ENCODE measurements at regions not wholly inside any gene's neighbourhood (a gene's known extent, or its start where the extent isn't known, plus 50 kb on each side); places are given as distances from the start of the nearest gene placed in this dataset.

DNA sequence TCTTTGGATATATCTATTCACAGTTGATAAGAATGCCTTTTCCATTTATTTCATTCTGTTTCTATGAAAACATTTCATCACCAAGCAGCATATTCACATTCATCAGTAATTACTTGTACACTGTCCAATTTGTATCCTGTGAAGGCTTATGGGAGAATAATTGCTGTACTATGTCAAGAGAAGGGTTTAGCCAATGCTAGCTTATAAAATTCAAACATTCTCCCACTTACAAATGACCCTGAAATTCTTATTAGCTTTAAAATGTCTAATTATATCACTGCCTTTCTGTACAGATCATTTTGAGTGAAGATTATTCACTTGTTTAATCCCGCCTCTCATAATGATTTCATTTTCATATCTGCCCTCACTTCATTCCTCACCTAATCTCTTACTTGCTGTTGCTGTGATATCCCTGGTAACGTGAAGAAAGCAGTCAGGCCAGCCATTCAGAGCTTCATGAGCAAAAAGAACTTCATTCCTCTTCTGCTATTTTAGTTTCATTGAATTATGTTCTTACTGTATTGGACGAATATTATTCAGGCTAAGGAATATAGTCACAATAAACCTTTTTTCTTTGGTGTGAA is 778.7 kb downstream of the OLFM4 start:
- ChIA-PET CTCF (no interaction called here), POLR2A (no interaction called here)
- WGBS (ENCODE audit: insufficient coverage), result 100% methylated on average over 1 of the region's 3 CpGs

DNA sequence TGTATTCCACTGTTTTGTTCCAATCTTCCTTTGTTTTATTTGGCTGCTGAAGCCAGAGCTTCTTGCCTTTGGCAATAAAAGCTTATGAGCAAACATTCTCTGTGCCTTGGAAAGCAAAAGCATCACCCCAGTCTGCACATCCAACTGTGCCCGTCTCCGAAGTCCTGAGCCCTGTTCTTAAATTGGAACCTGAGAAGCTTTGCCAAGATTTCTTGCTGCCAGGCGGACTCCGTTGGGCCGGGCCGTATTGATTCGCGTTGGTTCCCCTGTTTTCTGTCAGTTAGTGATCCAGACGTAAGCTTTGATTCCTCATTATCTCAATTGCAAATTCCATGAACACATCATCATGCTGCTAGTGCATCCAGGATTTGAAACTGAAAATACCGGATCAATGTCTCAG is 793.0 kb downstream of the OLFM4 start:
- 95% methylated on average over 9 of the region's 10 CpGs for WGBS (ENCODE audit: insufficient coverage)
- ChIA-PET CTCF (interaction anchor here (0.9 kb wide), 1 partner anchor 24 kb away, joined by 3 read pairs; no protein-coding TSS in a partner anchor), POLR2A (no interaction called here)
- Histone ChIP-seq H3K27ac (ENCODE audit: insufficient read depth in 1 of 2, low read depth in 1 of 2, low read length in 2 of 2, poor library complexity in 1 of 2, severe bottlenecking in 2 of 2) (no peak overlapping the region), H3K9me3 (ENCODE audit: control extremely low read depth in 1 of 5, control insufficient read depth in 4 of 5, insufficient read depth in 2 of 5, low read depth in 1 of 5, low read length in 4 of 5) (no peaks in the 10 kb centered on the region), H3K4me1 (ENCODE audit: control extremely low read depth in 1 of 4, control insufficient read depth in 4 of 4, insufficient read depth in 4 of 4, low read length in 3 of 4) (no peaks in the 10 kb centered on the region), H3K27me3 (replicated peaks in 2 of 5; ENCODE audit: control insufficient read depth in 4 of 5, insufficient read depth in 5 of 5, low read length in 4 of 5) (no peaks in the 10 kb centered on the region), H3K36me3 (ENCODE audit: control insufficient read depth in 4 of 4, insufficient read depth in 4 of 4, low read length in 3 of 4) (no peaks in the 10 kb centered on the region), H3K4me3 (ENCODE audit: control insufficient read depth in 1 of 7, extremely low read depth in 1 of 7, insufficient read depth in 4 of 7, low read depth in 2 of 7, low read length in 6 of 7) (no peak overlapping the region)
- DNase-seq, result no peak

More for the DNA sequence above, 778.7 kb downstream of the OLFM4 start:
- Histone ChIP-seq H3K9me3 (ENCODE audit: control extremely low read depth in 1 of 5, control insufficient read depth in 4 of 5, insufficient read depth in 2 of 5, low read depth in 1 of 5, low read length in 4 of 5) (no peaks in the 10 kb centered on the region), H3K27me3 (replicated peaks in 2 of 5; ENCODE audit: control insufficient read depth in 4 of 5, insufficient read depth in 5 of 5, low read length in 4 of 5) (no peaks in the 10 kb centered on the region), H3K27ac (ENCODE audit: insufficient read depth in 1 of 2, low read depth in 1 of 2, low read length in 2 of 2, poor library complexity in 1 of 2, severe bottlenecking in 2 of 2) (no peak overlapping the region), H3K4me3 (ENCODE audit: control insufficient read depth in 1 of 7, extremely low read depth in 1 of 7, insufficient read depth in 4 of 7, low read depth in 2 of 7, low read length in 6 of 7) (no peak overlapping the region), H3K4me1 (ENCODE audit: control extremely low read depth in 1 of 4, control insufficient read depth in 4 of 4, insufficient read depth in 4 of 4, low read length in 3 of 4) (no peaks in the 10 kb centered on the region), H3K36me3 (ENCODE audit: control insufficient read depth in 4 of 4, insufficient read depth in 4 of 4, low read length in 3 of 4) (no peaks in the 10 kb centered on the region)
- DNase-seq, result no peak

DNA sequence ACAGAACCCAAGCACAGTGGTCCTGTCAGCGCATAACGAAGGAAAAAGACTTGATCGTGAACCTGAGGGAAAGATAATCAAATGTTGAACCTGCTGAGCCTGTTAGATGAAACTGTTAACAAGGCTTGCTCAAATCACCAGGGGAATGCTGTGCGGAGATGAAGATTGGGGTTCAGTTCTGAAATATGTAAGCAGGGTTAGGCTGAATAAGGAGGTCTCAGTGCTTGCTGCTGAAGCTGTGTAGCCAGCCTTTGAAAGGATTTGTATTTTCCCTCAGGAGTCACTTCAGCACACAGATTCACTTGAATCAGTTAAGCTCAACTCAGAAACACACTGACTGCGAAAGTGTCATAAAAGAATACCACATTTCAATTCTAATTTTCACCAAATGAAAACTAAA is 793.5 kb downstream of the OLFM4 start:
- Histone ChIP-seq H3K27me3 (replicated peaks in 2 of 5; ENCODE audit: control insufficient read depth in 4 of 5, insufficient read depth in 5 of 5, low read length in 4 of 5) (no peaks in the 10 kb centered on the region), H3K9me3 (ENCODE audit: control extremely low read depth in 1 of 5, control insufficient read depth in 4 of 5, insufficient read depth in 2 of 5, low read depth in 1 of 5, low read length in 4 of 5) (no peaks in the 10 kb centered on the region), H3K4me3 (ENCODE audit: control insufficient read depth in 1 of 7, extremely low read depth in 1 of 7, insufficient read depth in 4 of 7, low read depth in 2 of 7, low read length in 6 of 7) (no peak overlapping the region), H3K4me1 (ENCODE audit: control extremely low read depth in 1 of 4, control insufficient read depth in 4 of 4, insufficient read depth in 4 of 4, low read length in 3 of 4) (no peaks in the 10 kb centered on the region), H3K27ac (ENCODE audit: insufficient read depth in 1 of 2, low read depth in 1 of 2, low read length in 2 of 2, poor library complexity in 1 of 2, severe bottlenecking in 2 of 2) (no peak overlapping the region), H3K36me3 (ENCODE audit: control insufficient read depth in 4 of 4, insufficient read depth in 4 of 4, low read length in 3 of 4) (no peaks in the 10 kb centered on the region)
- ChIA-PET CTCF (no interaction called here), POLR2A (no interaction called here)
- WGBS (ENCODE audit: insufficient coverage), result 93% methylated on average over 4 of the region's 5 CpGs
- DNase-seq, result no peak

DNA sequence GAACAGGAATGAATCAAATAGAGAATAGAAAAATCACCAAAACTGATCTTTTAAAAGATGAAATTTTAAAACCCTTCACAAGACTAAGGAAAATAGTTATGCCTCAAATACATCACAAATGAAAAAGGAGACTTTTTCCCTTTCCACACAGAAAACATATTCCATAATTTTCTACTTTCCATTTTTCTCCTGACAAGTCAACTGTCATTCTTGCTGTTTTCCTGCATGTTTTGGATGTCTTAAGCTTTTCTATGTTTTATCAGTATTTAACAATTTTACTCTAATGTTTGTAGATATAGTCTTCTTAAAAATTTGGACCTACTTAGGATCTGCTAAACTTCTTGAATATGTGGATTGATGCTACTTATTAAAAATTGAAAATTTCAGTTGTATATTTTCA is 810.8 kb downstream of the OLFM4 start:
- Histone ChIP-seq H3K4me3 (ENCODE audit: control insufficient read depth in 1 of 7, extremely low read depth in 1 of 7, insufficient read depth in 4 of 7, low read depth in 2 of 7, low read length in 6 of 7) (no peak overlapping the region), H3K27me3 (replicated peaks in 2 of 5; ENCODE audit: control insufficient read depth in 4 of 5, insufficient read depth in 5 of 5, low read length in 4 of 5) (no peaks in the 10 kb centered on the region), H3K27ac (ENCODE audit: insufficient read depth in 1 of 2, low read depth in 1 of 2, low read length in 2 of 2, poor library complexity in 1 of 2, severe bottlenecking in 2 of 2) (no peak overlapping the region), H3K36me3 (ENCODE audit: control insufficient read depth in 4 of 4, insufficient read depth in 4 of 4, low read length in 3 of 4) (no peaks in the 10 kb centered on the region), H3K9me3 (ENCODE audit: control extremely low read depth in 1 of 5, control insufficient read depth in 4 of 5, insufficient read depth in 2 of 5, low read depth in 1 of 5, low read length in 4 of 5) (no peaks in the 10 kb centered on the region), H3K4me1 (ENCODE audit: control extremely low read depth in 1 of 4, control insufficient read depth in 4 of 4, insufficient read depth in 4 of 4, low read length in 3 of 4) (no peaks in the 10 kb centered on the region)
- ChIA-PET CTCF (no interaction called here), POLR2A (no interaction called here)
- DNase-seq, result no peak

DNA sequence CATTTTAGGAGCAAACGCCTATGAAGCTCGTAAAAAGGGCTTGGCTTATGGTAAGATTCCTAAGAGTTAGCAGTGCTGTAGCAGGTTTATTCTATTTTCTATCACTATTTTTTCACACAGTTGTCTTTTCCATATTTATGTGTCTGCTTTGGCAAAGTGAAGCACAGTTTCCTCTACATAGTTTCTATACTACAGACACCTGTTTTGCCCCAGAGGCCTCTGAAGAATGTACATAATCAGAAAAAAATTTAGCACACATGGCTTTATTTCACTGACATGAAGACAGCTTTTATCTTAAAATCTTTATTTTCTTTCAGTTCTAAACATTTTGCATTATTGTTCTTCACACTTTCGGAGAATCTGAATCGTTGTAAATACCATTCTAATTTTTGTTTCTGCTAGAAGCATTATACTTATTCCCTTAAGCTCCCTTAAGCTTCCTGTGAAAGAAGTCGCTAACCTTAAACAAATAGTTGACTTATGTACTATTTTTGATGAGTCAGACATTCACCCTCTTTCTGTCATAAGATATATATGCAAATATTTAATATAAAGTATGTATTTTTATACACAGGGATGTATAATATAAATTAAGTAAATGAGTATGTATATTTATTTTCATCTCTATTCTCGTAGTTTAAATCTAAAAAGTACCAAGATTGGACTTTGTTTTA is 816.0 kb downstream of the OLFM4 start:
- Histone ChIP-seq H3K4me3 (ENCODE audit: control insufficient read depth in 1 of 7, extremely low read depth in 1 of 7, insufficient read depth in 4 of 7, low read depth in 2 of 7, low read length in 6 of 7) (no peak overlapping the region), H3K27me3 (replicated peaks in 2 of 5; ENCODE audit: control insufficient read depth in 4 of 5, insufficient read depth in 5 of 5, low read length in 4 of 5) (no peaks in the 10 kb centered on the region), H3K27ac (ENCODE audit: insufficient read depth in 1 of 2, low read depth in 1 of 2, low read length in 2 of 2, poor library complexity in 1 of 2, severe bottlenecking in 2 of 2) (no peak overlapping the region), H3K4me1 (ENCODE audit: control extremely low read depth in 1 of 4, control insufficient read depth in 4 of 4, insufficient read depth in 4 of 4, low read length in 3 of 4) (no peaks in the 10 kb centered on the region), H3K36me3 (ENCODE audit: control insufficient read depth in 4 of 4, insufficient read depth in 4 of 4, low read length in 3 of 4) (no peaks in the 10 kb centered on the region), H3K9me3 (ENCODE audit: control extremely low read depth in 1 of 5, control insufficient read depth in 4 of 5, insufficient read depth in 2 of 5, low read depth in 1 of 5, low read length in 4 of 5) (no peaks in the 10 kb centered on the region)
- ChIA-PET CTCF (no interaction called here), POLR2A (no interaction called here)
- no peak for DNase-seq
- no CpG with 5 or more reads among the region's 6 CpGs for WGBS (ENCODE audit: insufficient coverage)

DNA sequence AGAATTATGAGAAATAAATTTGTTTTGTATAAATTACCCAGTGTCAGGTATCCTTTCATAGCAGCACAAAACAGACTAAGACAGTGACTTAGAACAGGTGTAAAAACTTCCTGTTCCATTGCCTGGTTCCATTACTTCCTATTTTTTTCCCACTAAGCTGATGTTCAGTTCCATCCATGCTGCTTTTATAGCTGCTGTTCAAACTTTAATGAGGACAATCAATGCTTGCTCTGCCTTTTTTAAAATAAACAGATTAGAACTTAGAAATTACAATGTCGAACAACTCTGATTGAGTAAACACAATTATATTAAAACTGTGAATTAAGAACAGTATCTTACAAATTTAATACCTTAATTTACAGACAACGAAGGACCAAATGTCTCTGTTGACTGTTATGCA is 818.9 kb downstream of the OLFM4 start:
- no peak for DNase-seq
- WGBS (ENCODE audit: insufficient coverage), result 100% methylated on average over 1 of the region's 2 CpGs
- Histone ChIP-seq H3K4me3 (ENCODE audit: control insufficient read depth in 1 of 7, extremely low read depth in 1 of 7, insufficient read depth in 4 of 7, low read depth in 2 of 7, low read length in 6 of 7) (no peak overlapping the region), H3K9me3 (ENCODE audit: control extremely low read depth in 1 of 5, control insufficient read depth in 4 of 5, insufficient read depth in 2 of 5, low read depth in 1 of 5, low read length in 4 of 5) (no peaks in the 10 kb centered on the region), H3K4me1 (ENCODE audit: control extremely low read depth in 1 of 4, control insufficient read depth in 4 of 4, insufficient read depth in 4 of 4, low read length in 3 of 4) (no peaks in the 10 kb centered on the region), H3K27ac (ENCODE audit: insufficient read depth in 1 of 2, low read depth in 1 of 2, low read length in 2 of 2, poor library complexity in 1 of 2, severe bottlenecking in 2 of 2) (no peak overlapping the region), H3K27me3 (replicated peaks in 2 of 5; ENCODE audit: control insufficient read depth in 4 of 5, insufficient read depth in 5 of 5, low read length in 4 of 5) (no peaks in the 10 kb centered on the region), H3K36me3 (ENCODE audit: control insufficient read depth in 4 of 4, insufficient read depth in 4 of 4, low read length in 3 of 4) (no peaks in the 10 kb centered on the region)
- ChIA-PET POLR2A (no interaction called here), CTCF (no interaction called here)

DNA sequence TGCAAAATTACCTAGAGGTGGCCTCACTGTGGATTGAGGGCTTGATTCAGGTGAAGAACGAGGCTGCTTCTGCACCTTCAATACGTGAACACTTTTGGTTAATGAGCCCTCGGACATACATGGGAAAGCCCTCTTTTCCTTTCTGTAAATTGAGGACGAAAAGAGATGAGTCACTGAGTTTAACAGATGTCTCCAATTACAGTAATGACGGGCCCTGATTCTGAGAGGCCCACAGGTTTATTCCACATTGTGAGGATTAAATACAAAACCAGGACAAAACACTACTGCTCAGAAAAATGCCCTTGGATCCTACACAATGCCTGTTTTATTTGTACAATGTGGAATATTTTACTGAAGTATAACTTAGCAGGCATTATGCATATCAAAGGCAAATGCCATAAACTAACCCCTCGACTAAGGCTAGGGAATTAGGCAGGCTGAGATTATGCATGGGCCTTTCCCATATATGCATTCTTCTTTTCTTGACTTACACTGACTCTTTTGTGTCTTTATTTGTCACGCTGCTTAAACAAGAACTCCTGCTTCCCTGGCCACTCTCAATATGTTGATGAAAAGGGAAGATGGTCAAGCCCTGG is 819.9 kb downstream of the OLFM4 start:
- H3K27ac ChIP-seq (ENCODE audit: insufficient read depth in 1 of 2, low read depth in 1 of 2, low read length in 2 of 2, poor library complexity in 1 of 2, severe bottlenecking in 2 of 2), result no peak overlapping the region
- H3K9me3 ChIP-seq (ENCODE audit: control extremely low read depth in 1 of 5, control insufficient read depth in 4 of 5, insufficient read depth in 2 of 5, low read depth in 1 of 5, low read length in 4 of 5), result no peaks in the 10 kb centered on the region
- WGBS (ENCODE audit: insufficient coverage), result 88% methylated on average over 6 of the region's 7 CpGs
- ChIA-PET CTCF (no interaction called here), POLR2A (no interaction called here)
- no peaks in the 10 kb centered on the region for H3K36me3 ChIP-seq (ENCODE audit: control insufficient read depth in 4 of 4, insufficient read depth in 4 of 4, low read length in 3 of 4)
- no peaks in the 10 kb centered on the region for H3K27me3 ChIP-seq (replicated peaks in 2 of 5; ENCODE audit: control insufficient read depth in 4 of 5, insufficient read depth in 5 of 5, low read length in 4 of 5)
- no peak overlapping the region for H3K4me3 ChIP-seq (ENCODE audit: control insufficient read depth in 1 of 7, extremely low read depth in 1 of 7, insufficient read depth in 4 of 7, low read depth in 2 of 7, low read length in 6 of 7)
- H3K4me1 ChIP-seq (ENCODE audit: control extremely low read depth in 1 of 4, control insufficient read depth in 4 of 4, insufficient read depth in 4 of 4, low read length in 3 of 4), result no peaks in the 10 kb centered on the region
- no peak for DNase-seq

Measured in common myeloid progenitor, CD34-positive (primary cell).